B cell (primary cell): ENCODE measurements at regions not wholly inside any gene's neighbourhood (a gene's known extent, or its start where the extent isn't known, plus 50 kb on each side); places are given as distances from the start of the nearest gene placed in this dataset.

Experiments
- ATAC-seq: fragments of 200-7000 bp; cut with Tn5 transposase; one replicate; pipeline ENCODE4 v1.10.0; 2021; ENCODE audit warnings: low read depth, mild to moderate bottlenecking, moderate number of reproducible peaks, moderate library complexity
- CTCF ChIA-PET: fragments of 350-600 bp; sonication (Branson Sonifier 250); formaldehyde crosslinking; loops from one replicate; lab custom pipeline; 2021; ENCODE audit warnings: antibody characterized with exemption, inconsistent platforms; lab: Charles Lee
- POLR2A ChIA-PET: fragments of 350-600 bp; sonication (Branson Sonifier 250); formaldehyde crosslinking; loops from one replicate; lab custom pipeline; 2021; ENCODE audit warnings: antibody characterized with exemption; lab: Charles Lee
- DNase-seq: peaks from one replicate; pipeline ENCODE4 v3.0.0; 2013
- H2AFZ ChIP-seq: 2 replicates; pipeline ENCODE4 v1.6.1; 2012; ENCODE audit warnings: mild to moderate bottlenecking, low read depth, low read length; ENCODE audit not compliant: insufficient read depth, poor library complexity, severe bottlenecking
- H3K27ac ChIP-seq, 2 donors: 1 replicate in 1 of 2; 2 replicates in 1 of 2; pipeline ENCODE4 v1.5.1; 2012 to 2013; ENCODE audit warnings: low read length in 2 of 2, mild to moderate bottlenecking in 2 of 2, moderate library complexity in 1 of 2
- H3K27me3 ChIP-seq, 4 experiments: fragments of 200-600 bp in 1 of 4; sonication (generic) in 1 of 4; replicated peaks in 1 of 4; 1 replicate in 2 of 4; 2 replicates in 2 of 4; pipeline versions ENCODE4 v1.6.1 to v1.7.0; 2013 to 2016; ENCODE audit warnings: low read length in 3 of 4, mild to moderate bottlenecking in 2 of 4, mixed read lengths in 1 of 4, moderate library complexity in 1 of 4; ENCODE audit not compliant: insufficient read depth in 4 of 4, control insufficient read depth in 3 of 4; ENCODE audit errors: control extremely low read depth in 1 of 4
- H3K36me3 ChIP-seq, 2 experiments: replicated peaks in 1 of 2; 1 replicate in 1 of 2; 2 replicates in 1 of 2; pipeline versions ENCODE4 v1.6.1 to v1.7.1; 2013; ENCODE audit warnings: low read length in 1 of 2; ENCODE audit not compliant: insufficient read depth in 2 of 2, control insufficient read depth in 1 of 2; ENCODE audit errors: control extremely low read depth in 1 of 2, extremely low read depth in 1 of 2
- H3K4me1 ChIP-seq, 2 donors: fragments of 200-600 bp in 1 of 2; sonication (generic) in 1 of 2; 1 replicate in 1 of 2; 2 replicates in 1 of 2; pipeline versions ENCODE4 v1.5.1 to v1.6.1; 2013 to 2017; ENCODE audit warnings: low read length in 2 of 2; ENCODE audit not compliant: control insufficient read depth in 2 of 2, insufficient read depth in 2 of 2
- H3K4me2 ChIP-seq: replicated peaks from 2 replicates; pipeline ENCODE3; 2012; ENCODE audit warnings: mild to moderate bottlenecking, low read depth, low read length; ENCODE audit not compliant: poor library complexity, severe bottlenecking
- H3K4me3 ChIP-seq, 5 experiments: fragments of 200-600 bp in 1 of 5; sonication (generic) in 1 of 5; 1 replicate in 3 of 5; 2 replicates in 2 of 5; pipeline versions ENCODE4 v1.5.1 to v1.7.0; 2011 to 2016; ENCODE audit warnings: low read length in 4 of 5, mild to moderate bottlenecking in 4 of 5, low read depth in 2 of 5, control low read depth in 1 of 5, moderate library complexity in 1 of 5; ENCODE audit not compliant: insufficient read depth in 1 of 5; ENCODE audit errors: control extremely low read depth in 1 of 5, extremely low read depth in 1 of 5
- H3K79me2 ChIP-seq: fragments of 200-600 bp; sonication (generic); one replicate; pipeline ENCODE4 v1.6.0; 2016; ENCODE audit warnings: low read length; ENCODE audit not compliant: control insufficient read depth, insufficient read depth
- H3K9ac ChIP-seq: fragments of 200-600 bp; sonication (generic); 2 replicates; pipeline ENCODE4 v1.6.1; 2017; ENCODE audit warnings: mild to moderate bottlenecking, low read length, moderate library complexity
- H3K9me3 ChIP-seq, 3 donors: one replicate each; pipeline versions ENCODE4 v1.6.1 to v1.7.1; 2013; ENCODE audit warnings: low read length in 2 of 3; ENCODE audit not compliant: control insufficient read depth in 2 of 3, insufficient read depth in 1 of 3; ENCODE audit errors: control extremely low read depth in 1 of 3
- H4K20me1 ChIP-seq: 2 replicates; pipeline ENCODE4 v1.6.0; 2012; ENCODE audit warnings: mild to moderate bottlenecking, low read length; ENCODE audit not compliant: insufficient read depth, control insufficient read depth, poor library complexity, severe bottlenecking
- H3K27ac Mint-ChIP-seq: one replicate; pipeline ENCODE4 v1.8.0; 2021; ENCODE audit warnings: mixed read lengths
- H3K27me3 Mint-ChIP-seq: one replicate; pipeline ENCODE4 v1.8.0; 2021; ENCODE audit warnings: mixed read lengths
- H3K4me1 Mint-ChIP-seq: one replicate; pipeline ENCODE4 v1.8.0; 2021; ENCODE audit warnings: mixed read lengths
- H3K4me3 Mint-ChIP-seq: one replicate; pipeline ENCODE4 v1.8.0; 2021; ENCODE audit warnings: mixed read lengths
- H3K9me3 Mint-ChIP-seq: one replicate; pipeline ENCODE4 v1.8.0; 2022; ENCODE audit warnings: mixed read lengths; ENCODE audit not compliant: insufficient read depth
- EZH2 ChIP-seq: IDR thresholded peaks from 2 replicates; pipeline ENCODE4 v1.6.1; 2012; ENCODE audit warnings: borderline replicate concordance, low read depth, mild to moderate bottlenecking, moderate library complexity, low read length; ENCODE audit not compliant: insufficient read depth, poor library complexity, severe bottlenecking
- WGBS: methylation state at CpG from one replicate; pipeline ENCODE4 v1.1.5; 2013; ENCODE audit warnings: missing lambda C conversion rate; ENCODE audit not compliant: insufficient coverage; 5-methylcytosine and 5-hydroxymethylcytosine counted together
- intact Hi-C: fragments of 100-400 bp; cut with micrococcal nuclease; formaldehyde crosslinking; loops from one replicate; pipeline ENCODE4 v1.10.0; 2022
- TF ChIP-seq, protein P1 (sequence below): fragments of 200-600 bp; IDR thresholded peaks from one replicate; pipeline ENCODE4 v1.8.0; 2022; ENCODE audit warnings: antibody characterized with exemption, mild to moderate bottlenecking

DNA sequence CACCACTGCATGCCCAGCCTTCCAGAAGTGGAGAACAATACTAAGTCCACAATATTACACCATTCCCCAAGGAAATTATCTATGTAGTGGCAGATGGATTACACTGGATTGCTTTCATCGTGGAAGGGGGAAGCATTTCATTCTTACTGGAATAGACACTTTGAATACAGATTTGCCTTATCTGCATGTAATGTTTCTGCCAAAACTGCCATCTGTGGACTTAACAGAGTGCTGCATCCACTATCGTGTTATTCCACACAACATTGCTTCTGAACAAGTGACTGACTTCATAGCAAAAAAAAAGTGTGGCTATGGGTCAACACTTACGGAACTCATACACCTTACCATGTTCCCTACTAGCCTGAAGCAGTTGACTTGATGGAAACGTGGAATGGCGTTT lies 536.9 kb downstream of the BRINP1 start:
- no peak for ATAC-seq
- Mint-ChIP-seq H3K9me3 (peaks cover 2% of the 10 kb centered on the region), H3K27ac (no peak overlapping the region), H3K4me1 (no peaks in the 10 kb centered on the region), H3K27me3 (no peaks in the 10 kb centered on the region), H3K4me3 (no peak overlapping the region)
- ChIA-PET CTCF (no interaction called here), POLR2A (no interaction called here)
- Histone ChIP-seq H3K4me2 (no peak overlapping the region), H3K9ac (no peak overlapping the region), H3K9me3 (no peaks in the 10 kb centered on the region), H4K20me1 (no peaks in the 10 kb centered on the region), H3K27ac (no peak overlapping the region), H3K27me3 (no peaks in the 10 kb centered on the region), H2AFZ (no peak overlapping the region), H3K36me3 (no peaks in the 10 kb centered on the region), H3K79me2 (no peaks in the 10 kb centered on the region), H3K4me3 (no peak overlapping the region), H3K4me1 (no peaks in the 10 kb centered on the region)
- intact Hi-C loops: no loop called here
- TF ChIP-seq, protein P1, sequence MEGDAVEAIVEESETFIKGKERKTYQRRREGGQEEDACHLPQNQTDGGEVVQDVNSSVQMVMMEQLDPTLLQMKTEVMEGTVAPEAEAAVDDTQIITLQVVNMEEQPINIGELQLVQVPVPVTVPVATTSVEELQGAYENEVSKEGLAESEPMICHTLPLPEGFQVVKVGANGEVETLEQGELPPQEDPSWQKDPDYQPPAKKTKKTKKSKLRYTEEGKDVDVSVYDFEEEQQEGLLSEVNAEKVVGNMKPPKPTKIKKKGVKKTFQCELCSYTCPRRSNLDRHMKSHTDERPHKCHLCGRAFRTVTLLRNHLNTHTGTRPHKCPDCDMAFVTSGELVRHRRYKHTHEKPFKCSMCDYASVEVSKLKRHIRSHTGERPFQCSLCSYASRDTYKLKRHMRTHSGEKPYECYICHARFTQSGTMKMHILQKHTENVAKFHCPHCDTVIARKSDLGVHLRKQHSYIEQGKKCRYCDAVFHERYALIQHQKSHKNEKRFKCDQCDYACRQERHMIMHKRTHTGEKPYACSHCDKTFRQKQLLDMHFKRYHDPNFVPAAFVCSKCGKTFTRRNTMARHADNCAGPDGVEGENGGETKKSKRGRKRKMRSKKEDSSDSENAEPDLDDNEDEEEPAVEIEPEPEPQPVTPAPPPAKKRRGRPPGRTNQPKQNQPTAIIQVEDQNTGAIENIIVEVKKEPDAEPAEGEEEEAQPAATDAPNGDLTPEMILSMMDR: no peak
- no peak for TF ChIP-seq EZH2
- DNase-seq: no peak
- 83% methylated on average over 1 of the region's 5 CpGs for WGBS

DNA sequence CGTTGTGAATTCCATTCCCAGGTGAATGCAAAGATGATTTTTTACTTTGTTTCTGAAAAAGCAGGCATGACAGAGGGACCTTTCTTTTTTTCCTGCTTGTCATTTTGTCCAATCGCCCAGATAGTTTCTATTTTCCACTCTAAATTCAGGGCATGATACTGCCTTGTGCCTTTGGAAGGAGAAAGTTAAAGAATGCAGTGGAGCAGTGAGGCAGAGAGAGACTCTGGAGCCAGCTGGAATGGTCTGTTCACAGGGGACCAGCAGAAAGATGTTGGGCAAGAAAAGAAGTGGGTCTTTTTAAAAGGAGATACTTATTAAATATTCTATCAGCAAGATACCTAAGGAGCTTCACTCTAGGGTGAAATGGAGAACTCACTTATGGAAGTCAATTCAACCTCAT lies 532.3 kb downstream of the BRINP1 start:
- TF ChIP-seq EZH2: no peak
- TF ChIP-seq, protein P1: no peak
- ATAC-seq: no peak
- POLR2A ChIA-PET: no interaction called here
- Histone ChIP-seq H3K4me2 (no peak overlapping the region), H3K27me3 (no peaks in the 10 kb centered on the region), H3K27ac (no peak overlapping the region), H3K36me3 (no peaks in the 10 kb centered on the region), H3K79me2 (no peaks in the 10 kb centered on the region), H3K4me3 (no peak overlapping the region), H4K20me1 (no peaks in the 10 kb centered on the region), H3K9me3 (no peaks in the 10 kb centered on the region), H3K9ac (no peak overlapping the region), H3K4me1 (no peaks in the 10 kb centered on the region), H2AFZ (no peak overlapping the region)
- no peaks in the 10 kb centered on the region for H3K27me3 Mint-ChIP-seq
- DNase-seq: no peak
- intact Hi-C loops: no loop called here
- WGBS: 83% methylated on average over 1 of the region's 2 CpGs
- H3K9me3 Mint-ChIP-seq: peaks cover 2% of the 10 kb centered on the region
- CTCF ChIA-PET: no interaction called here
- no peak overlapping the region for H3K27ac Mint-ChIP-seq
- no peak overlapping the region for H3K4me3 Mint-ChIP-seq
- no peaks in the 10 kb centered on the region for H3K4me1 Mint-ChIP-seq
